NCI-H2107 treated with DMSO at 0.1 percent for 48 hours (cell line): ENCODE measurements at regions not wholly inside any gene's neighbourhood (a gene's known extent, or its start where the extent isn't known, plus 50 kb on each side); places are given as distances from the start of the nearest gene placed in this dataset.
A peak's percentile ranks its signal among the peaks of the same experiment; 100 is the strongest.

Experiments used
- DNase-seq: peaks from one replicate; lab custom pipeline; 2025; ENCODE audit not compliant: unreplicated experiment; lab: John Stamatoyannopoulos, UW

GRCh38 chr5:88144219-88145001, 124.2 kb downstream of the TMEM161B start:
- DNase-seq = no peak

- no peak for DNase-seq
These were observed 124.9 kb downstream of the TMEM161B start for GRCh38 chr5:88143693-88144218.

- DNase-seq = no peak
These were observed 125.6 kb downstream of the TMEM161B start for GRCh38 chr5:88142886-88143692.

- DNase-seq = no peak
These were observed 126.1 kb downstream of the TMEM161B start for GRCh38 chr5:88142636-88142885.

- DNase-seq = peak; percentile 67
These were observed 127.5 kb downstream of the TMEM161B start for GRCh38 chr5:88140856-88141752.

GRCh38 chr5:88140396-88140855, 128.2 kb downstream of the TMEM161B start:
- peak; percentile 2 for DNase-seq

GRCh38 chr5:88130211-88130815, 138.3 kb downstream of the TMEM161B start:
- no peak for DNase-seq

- DNase-seq = no peak
These were observed 139.8 kb downstream of the TMEM161B start for GRCh38 chr5:88128813-88129212.

GRCh38 chr5:88119535-88120125, 149.0 kb downstream of the TMEM161B start:
- no peak for DNase-seq

GRCh38 chr5:88118179-88118578, 150.5 kb downstream of the TMEM161B start:
- DNase-seq = no peak

GRCh38 chr5:88117546-88117945, 151.1 kb downstream of the TMEM161B start:
- no peak for DNase-seq

GRCh38 chr5:88116396-88116795, 152.2 kb downstream of the TMEM161B start:
- DNase-seq = no peak

GRCh38 chr5:88115211-88115610, 153.4 kb downstream of the TMEM161B start:
- no peak for DNase-seq

- no peak for DNase-seq
These were observed 155.2 kb downstream of the TMEM161B start for GRCh38 chr5:88113429-88113828.

GRCh38 chr5:88109818-88110217, 158.8 kb downstream of the TMEM161B start:
- DNase-seq = no peak

GRCh38 chr5:88108490-88109279, 160.0 kb downstream of the TMEM161B start:
- DNase-seq = no peak

- DNase-seq = no peak
These were observed 173.6 kb downstream of the TMEM161B start for GRCh38 chr5:88094906-88095496.

- no peak for DNase-seq
These were observed 174.2 kb downstream of the TMEM161B start for GRCh38 chr5:88094403-88094802.

GRCh38 chr5:88093765-88094164, 174.9 kb downstream of the TMEM161B start:
- DNase-seq = no peak
